Left forelimb (tissue), 1 donor: ENCODE measurements at regions not wholly inside any gene's neighbourhood (a gene's known extent, or its start where the extent isn't known, plus 50 kb on each side); places are given as distances from the start of the nearest gene placed in this dataset.
"Not testable (repeated sequence)": the region's sequence is repeated elsewhere in the genome, so short reads cannot be mapped to it uniquely, and the experiment has no call there.

Source experiments
- DNase-seq: peaks from one replicate; pipeline ENCODE4 v3.0.0-alpha.2; 2018; ENCODE audit warnings: low spot score

DNA sequence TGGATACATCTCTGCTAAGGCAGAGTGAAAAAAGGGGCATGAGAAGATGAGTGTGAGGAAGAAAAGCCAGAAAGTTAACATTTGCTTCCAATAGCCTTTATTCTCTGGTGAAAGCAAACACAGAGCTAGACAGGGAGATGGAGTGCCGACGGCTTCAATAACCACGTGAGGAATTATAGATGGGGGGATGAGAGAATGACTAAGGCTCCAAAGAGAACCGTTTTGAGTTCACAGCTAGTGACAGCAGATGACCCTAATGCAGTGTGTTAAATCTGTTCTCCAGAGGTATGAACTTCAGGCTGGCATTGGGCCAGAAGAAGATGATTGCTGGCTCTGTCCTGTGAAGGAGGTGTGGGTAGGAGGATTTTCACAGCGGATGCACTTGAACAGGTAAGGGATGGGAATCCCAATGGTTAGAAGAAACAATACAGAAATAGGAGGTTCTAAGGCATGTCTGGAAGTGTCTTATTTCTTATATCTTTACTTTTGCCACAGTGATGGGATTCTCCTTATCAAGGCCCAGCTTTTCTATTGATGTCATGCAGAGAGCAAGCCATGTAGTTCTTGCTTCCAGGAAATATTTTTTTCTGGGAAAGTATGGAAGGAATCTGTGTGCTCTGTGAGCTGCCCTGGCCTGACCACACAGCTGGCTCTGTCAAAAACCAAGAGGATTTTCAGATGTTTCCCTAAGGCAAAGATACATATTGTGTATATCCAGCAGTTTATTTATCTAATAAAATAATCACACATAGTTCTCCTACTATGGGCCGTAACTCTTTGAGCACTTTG is 573.8 kb downstream of the LTN1 start:
- DNase-seq, result no peak

DNA sequence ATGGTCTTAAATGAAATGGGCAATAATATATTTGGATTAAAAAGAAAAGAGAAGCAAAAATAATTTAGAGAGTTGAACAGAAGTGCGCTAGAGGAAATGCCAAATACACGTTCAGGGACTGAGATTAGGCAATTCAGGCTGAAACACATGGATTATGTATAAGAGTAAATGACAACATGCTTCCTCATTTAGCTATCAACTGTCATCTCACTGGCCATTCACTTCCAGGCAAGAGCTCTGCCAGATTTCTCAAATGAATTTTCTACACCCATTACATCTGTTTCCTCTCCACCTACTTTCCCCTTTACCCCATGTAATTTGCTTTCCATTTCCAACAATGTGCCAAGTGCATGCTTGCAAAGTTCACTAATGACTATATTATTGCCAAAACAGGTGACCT is 582.4 kb downstream of the LTN1 start:
- no peak for DNase-seq

DNA sequence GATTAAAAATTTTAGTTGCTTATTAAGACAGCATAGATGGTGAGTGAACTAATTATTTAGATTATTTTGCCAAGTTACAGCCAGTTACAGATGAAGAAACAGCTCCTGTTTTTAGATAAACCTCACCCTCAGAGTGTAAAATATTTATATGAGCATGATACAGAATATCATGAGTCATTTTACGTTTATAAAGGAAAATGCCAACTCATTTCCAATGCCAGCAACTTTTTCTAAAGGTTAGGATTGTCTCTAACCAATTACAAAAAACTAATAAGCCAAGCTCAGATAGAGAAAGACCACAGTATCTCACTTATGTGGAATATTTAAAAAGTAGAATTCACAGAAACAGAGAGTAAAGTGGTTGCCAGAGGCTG is 590.1 kb downstream of the LTN1 start:
- DNase-seq, result no peak

DNA sequence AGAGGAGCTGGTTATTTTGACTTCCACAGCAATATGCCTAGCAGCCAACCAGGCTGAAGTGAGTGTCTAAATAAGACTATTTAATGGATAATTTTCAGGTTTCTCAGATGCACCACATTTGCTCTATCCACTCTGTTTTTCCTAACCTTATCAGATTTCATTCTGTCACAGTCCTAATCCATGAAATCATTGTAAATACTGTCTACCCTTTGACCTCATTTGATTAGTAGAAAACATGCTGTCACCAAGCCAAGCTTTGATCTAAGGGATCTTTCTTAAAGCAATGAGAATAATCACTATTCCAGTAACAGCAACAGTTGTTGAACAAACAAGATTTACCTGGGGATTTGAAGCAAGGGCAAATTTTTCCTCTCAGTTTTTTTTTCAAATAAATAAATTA is 595.6 kb downstream of the LTN1 start:
- no peak for DNase-seq

DNA sequence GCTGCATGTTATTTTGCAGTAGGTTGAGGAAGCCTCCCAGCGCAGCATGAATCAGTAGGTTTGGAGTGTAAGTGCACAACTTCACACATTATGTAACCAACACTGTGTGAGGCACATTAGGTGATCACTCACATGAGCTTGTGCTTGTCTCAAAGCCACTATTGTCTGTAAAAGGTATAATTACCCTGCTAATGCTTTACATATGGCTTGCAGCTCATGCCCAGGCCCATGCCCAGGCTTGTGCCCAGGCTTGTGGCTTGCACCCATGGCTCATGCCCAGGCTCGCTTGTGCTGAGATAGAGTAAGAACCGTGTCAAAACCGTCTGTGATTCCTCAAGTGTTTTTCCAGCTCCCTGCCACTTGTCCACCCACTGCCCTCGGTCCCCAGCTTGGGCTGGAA is 596.3 kb downstream of the LTN1 start:
- no peak for DNase-seq

DNA sequence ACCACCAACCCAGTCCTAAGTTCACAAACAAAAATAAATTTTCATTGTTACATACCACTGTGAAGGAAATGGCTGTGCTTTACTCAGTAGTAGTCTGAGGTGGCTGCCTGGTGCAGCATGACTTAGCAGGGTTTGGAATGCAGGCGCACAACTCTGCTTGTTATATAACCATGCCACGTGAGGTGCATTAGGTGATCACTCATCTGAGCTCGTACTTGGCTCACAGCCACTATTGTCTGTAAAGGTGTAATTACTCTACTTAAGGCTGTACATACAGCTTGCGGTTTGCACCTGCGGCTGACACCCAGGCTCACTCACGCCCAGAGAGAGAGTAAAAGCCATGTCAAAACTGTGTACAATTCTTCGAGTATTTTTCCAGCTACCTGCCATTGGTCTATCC is 599.4 kb downstream of the LTN1 start:
- no peak for DNase-seq

DNA sequence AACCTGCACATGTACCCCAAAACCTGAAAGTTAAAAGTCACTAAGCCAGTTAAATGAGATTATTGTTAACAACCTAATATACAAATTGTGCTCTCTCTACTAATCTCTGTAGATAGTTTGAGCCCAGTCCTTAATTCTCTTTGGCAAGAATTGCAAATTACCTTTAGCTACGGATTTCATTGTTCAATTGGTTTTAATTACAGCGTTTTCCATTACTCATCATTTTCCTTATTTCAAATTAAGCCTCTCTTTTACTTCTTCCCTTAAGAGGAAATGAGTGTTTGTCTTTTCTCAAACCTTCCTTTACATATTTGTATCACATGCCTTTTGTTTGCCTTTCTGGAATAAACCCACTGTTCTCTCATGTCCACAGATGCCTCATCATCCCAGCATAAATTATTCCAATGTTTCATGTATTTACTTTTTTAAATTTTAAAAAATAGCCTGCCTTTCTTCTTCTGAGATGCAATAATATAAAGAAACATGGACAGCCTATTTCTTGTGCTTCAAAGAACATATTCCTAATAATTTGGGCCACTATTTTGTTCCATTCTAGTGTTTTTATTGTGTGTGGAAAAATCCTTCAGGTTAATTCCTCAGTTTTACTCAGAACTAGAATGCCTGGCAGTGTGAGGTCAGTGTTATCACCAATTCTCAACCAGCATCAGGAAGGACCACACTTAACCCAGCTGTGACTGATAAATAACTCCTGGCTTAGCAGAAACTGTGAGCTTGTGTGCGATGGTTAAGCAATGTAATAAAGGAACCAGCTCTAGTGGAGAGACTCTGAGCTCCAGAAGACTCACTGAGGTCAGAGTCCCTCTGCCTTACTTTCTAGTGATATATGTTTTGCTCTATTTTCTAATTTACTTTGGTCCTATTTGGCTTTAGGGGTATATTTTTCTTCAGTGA is 600.5 kb downstream of the LTN1 start:
- DNase-seq, result no peak

DNA sequence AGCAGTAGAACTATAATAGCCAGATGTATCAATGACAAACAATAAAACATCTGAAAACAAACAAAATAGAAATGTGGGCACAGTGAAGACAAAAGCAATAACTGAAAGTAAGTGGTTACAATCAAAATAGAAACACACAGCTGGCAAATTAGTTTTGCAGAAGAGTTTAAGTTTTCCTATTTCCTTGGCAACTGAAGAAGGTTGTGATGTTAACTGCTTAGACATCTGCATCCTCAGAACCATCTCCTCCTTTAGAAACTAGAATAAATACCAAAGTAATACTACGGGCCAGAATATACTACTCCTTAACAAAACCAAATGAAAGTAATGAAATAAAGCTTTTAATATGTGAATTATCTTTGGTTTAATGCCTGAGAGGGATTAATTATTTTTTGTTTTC is 605.5 kb downstream of the LTN1 start:
- no peak for DNase-seq

GRCh38 chr21:28385845-28386244 is 606.8 kb downstream of the LTN1 start:
- no peak for DNase-seq

DNA sequence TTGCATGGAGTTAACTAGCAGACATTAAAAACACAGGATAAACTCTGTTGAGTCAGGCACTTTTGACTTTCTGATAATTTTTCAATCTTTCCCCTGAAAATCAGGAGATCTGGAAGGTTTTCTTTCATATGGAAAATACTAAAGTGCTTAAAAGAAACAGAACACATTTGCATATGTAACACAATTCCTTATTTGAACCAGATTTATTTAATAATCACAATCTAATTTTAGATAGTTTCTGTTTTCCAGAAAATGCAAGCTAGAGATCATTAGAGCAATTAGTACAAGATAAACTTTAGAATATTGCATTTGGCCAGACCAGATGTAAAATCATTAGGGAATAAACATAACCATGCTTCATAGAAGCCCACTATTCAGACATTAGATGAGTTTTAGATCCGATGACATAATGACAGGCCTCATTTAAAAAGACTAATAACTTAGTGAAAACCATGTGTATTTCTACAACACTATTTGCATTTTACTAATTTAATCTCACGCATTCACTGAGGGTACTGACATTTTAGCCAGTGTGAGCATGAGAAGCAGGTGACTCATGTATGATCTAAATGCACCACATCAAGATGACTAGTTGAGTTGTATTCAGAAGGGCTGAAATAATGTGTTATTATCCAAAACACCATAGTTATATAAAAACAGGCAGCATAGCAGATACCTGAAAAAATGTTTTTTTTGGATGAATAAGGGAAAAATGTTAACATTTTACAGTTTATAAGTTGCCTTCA is 611.5 kb downstream of the LTN1 start:
- DNase-seq, result not testable (repeated sequence)

DNA sequence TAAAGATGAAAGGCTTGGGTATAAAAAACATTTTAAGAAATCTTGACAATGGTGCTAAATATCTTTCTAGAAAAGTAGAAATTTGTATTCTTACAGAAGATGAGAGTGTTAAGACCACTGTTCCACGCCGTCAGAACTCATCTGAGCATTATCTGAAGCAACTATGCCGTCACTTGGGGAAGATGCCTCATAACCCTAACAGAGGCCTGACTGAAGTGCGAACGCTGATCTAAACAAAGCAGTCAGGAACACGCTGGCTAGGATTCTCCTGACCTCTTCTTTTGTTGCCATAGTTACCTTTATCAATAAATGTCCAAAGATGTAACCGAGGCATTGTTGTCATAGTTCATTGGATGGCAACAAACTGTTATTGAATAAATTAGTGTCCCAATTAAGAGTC is 612.4 kb downstream of the LTN1 start:
- no peak for DNase-seq

- no peak for DNase-seq
Observed at GRCh38 chr21:28378026-28378425, 614.7 kb downstream of the LTN1 start.

DNA sequence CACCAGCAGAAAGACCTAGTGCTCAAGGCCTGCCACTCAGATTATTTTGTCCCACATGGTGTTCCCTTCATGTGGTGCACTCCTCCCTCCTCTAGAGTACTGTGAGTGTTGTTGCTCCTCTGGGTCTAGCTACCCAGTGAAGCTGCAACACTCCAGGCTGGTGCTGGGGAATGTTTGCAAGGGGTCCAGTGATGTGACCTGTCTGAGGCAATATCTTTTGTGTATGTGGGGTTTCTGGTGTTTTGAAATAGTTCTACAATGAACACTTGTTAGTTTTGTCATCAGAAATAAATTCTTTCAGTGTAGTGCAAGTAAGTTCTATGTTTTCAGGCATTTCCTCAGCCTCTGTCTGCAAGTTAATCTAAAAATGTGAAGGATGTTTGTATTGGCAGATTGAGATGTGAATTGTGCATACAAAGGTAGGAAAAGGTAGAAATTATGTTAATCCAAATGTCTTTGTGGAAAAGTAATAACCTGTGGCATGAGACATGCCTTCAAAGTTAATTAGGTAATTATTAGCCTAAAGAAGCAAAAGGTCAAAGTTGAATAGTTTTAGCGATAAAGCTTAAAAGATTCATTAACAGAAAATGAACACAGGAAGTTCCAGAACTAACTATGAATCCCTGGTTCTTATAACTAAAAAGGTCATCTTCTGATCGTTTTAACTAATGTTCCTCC is 616.8 kb downstream of the LTN1 start:
- no peak for DNase-seq

- DNase-seq, result no peak
Observed at GRCh38 chr21:28374881-28375280, 617.8 kb downstream of the LTN1 start.

DNA sequence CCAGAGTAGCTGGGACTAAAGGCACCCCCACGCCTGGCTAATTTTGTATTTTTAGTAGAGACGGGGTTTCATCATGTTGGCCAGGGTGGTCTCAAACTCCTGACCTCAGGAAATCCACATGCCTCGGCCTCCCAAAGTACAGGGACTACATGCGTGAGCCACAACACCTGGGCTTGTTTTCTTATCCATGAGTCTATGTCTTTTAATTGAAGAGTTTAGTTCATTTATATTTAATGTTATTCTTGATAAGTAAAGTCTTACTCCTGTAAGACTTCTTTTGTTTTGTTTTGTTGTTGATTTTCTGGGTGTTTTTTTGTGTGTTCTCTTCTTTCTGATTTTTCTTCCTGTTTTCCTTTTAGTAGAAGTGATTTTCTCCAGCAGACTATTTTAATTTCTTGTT is 621.0 kb downstream of the LTN1 start:
- no peak for DNase-seq

GRCh38 chr21:28359300-28359699 is 633.4 kb downstream of the LTN1 start:
- DNase-seq, result no peak

GRCh38 chr21:28358702-28359101 is 634.0 kb downstream of the LTN1 start:
- DNase-seq, result no peak

GRCh38 chr21:28358170-28358569 is 634.5 kb downstream of the LTN1 start:
- no peak for DNase-seq

- DNase-seq, result no peak
Observed at GRCh38 chr21:28357743-28358142, 634.9 kb downstream of the LTN1 start.

- no peak for DNase-seq
Observed at GRCh38 chr21:28356422-28356821, 636.3 kb downstream of the LTN1 start.

DNA sequence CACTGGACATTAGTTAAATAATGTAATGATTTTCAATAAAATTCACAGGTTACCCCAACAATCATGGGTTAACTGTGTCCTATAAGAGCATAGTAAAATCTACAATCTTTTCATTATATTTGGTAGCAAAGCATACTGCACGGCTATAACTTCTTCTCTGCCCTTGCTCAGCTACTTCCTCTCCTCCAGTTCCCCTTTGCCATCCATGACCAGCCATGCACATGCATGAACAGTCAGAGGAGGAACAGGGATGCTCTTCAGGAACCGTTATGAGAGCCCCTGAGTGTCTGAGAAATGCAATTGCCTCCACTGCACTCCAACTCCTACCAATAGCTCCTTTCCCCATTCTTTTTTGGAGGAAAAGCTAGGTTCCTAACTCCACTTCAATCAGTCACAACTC is 646.7 kb downstream of the LTN1 start:
- no peak for DNase-seq

DNA sequence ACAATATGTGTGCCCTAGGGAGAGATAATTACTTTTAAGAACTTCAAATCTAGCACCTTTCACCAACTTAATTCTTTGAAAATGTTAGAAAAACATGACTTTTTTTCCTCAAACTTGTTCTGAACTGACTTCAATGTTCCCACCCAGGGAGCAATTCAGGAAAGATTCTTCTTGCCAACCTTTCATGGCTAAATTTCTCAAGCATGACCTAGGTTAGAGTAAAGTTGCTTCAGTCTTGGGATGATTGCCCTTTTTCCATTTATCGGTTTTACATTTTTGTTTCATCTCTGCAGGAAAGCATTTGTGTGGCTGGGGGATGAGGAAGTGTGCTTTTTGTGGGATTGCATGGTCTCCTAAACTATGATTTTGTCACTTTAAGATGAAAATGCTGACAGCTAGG is 647.7 kb downstream of the LTN1 start:
- no peak for DNase-seq
